ENCODE measurements at regions not wholly inside any gene's neighbourhood (a gene's known extent, or its start where the extent isn't known, plus 50 kb on each side); places are given as distances from the start of the nearest gene placed in this dataset.

DNA sequence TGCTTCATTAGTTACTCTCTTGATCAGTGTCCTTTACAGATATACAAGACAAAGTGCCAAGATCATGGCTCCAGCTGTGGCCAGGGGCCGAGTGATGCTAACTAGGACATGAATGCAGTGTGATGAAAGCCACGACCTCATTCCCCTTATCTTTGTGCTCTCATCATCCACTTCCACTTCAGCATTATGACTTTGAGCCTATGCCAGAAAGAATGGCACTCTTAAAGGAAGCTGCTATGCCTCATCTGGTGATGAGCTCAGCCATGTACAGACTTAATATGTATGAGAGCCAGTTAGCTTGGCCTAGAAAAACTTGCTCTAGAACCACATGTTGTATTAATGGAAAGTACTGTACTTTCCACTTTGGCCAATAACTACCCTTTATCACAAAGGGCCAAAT, 179.1 kb downstream of the TOX3 start:
- TF ChIP-seq YY1 (IDR thresholded peaks at IDR 0.05; ENCODE audit: low read depth) (no peak), CEBPB (IDR thresholded peaks at IDR 0.05) (no peak), FOXM1 (IDR thresholded peaks at IDR 0.05; ENCODE audit: borderline replicate concordance, low read depth) (no peak), TAF1 (IDR thresholded peaks at IDR 0.05; ENCODE audit: low read depth) (no peak), EP300 (IDR thresholded peaks at IDR 0.05; ENCODE audit: borderline replicate concordance) (no peak), TCF12 (IDR thresholded peaks at IDR 0.05; ENCODE audit: low read depth) (no peak), NFIC (IDR thresholded peaks at IDR 0.05) (no peak), CREB1 (IDR thresholded peaks at IDR 0.05; ENCODE audit: low read depth) (no peak), TEAD4 (IDR thresholded peaks at IDR 0.05) (no peak), RAD21 (IDR thresholded peaks at IDR 0.05; ENCODE audit: low read depth) (no peak), EGR1 (IDR thresholded peaks at IDR 0.05) (no peak)
- TF ChIP-seq, protein P1, sequence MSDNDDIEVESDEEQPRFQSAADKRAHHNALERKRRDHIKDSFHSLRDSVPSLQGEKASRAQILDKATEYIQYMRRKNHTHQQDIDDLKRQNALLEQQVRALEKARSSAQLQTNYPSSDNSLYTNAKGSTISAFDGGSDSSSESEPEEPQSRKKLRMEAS (IDR thresholded peaks at IDR 0.05) = no peak
- TF ChIP-seq, protein P2, sequence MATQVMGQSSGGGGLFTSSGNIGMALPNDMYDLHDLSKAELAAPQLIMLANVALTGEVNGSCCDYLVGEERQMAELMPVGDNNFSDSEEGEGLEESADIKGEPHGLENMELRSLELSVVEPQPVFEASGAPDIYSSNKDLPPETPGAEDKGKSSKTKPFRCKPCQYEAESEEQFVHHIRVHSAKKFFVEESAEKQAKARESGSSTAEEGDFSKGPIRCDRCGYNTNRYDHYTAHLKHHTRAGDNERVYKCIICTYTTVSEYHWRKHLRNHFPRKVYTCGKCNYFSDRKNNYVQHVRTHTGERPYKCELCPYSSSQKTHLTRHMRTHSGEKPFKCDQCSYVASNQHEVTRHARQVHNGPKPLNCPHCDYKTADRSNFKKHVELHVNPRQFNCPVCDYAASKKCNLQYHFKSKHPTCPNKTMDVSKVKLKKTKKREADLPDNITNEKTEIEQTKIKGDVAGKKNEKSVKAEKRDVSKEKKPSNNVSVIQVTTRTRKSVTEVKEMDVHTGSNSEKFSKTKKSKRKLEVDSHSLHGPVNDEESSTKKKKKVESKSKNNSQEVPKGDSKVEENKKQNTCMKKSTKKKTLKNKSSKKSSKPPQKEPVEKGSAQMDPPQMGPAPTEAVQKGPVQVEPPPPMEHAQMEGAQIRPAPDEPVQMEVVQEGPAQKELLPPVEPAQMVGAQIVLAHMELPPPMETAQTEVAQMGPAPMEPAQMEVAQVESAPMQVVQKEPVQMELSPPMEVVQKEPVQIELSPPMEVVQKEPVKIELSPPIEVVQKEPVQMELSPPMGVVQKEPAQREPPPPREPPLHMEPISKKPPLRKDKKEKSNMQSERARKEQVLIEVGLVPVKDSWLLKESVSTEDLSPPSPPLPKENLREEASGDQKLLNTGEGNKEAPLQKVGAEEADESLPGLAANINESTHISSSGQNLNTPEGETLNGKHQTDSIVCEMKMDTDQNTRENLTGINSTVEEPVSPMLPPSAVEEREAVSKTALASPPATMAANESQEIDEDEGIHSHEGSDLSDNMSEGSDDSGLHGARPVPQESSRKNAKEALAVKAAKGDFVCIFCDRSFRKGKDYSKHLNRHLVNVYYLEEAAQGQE (IDR thresholded peaks at IDR 0.05; ENCODE audit: low read depth) = no peak
- TF ChIP-seq, protein P3, sequence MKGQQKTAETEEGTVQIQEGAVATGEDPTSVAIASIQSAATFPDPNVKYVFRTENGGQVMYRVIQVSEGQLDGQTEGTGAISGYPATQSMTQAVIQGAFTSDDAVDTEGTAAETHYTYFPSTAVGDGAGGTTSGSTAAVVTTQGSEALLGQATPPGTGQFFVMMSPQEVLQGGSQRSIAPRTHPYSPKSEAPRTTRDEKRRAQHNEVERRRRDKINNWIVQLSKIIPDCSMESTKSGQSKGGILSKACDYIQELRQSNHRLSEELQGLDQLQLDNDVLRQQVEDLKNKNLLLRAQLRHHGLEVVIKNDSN (IDR thresholded peaks at IDR 0.05) = no peak
